ENCODE measurements at regions not wholly inside any gene's neighbourhood (a gene's known extent, or its start where the extent isn't known, plus 50 kb on each side); places are given as distances from the start of the nearest gene placed in this dataset.
"Not testable (repeated sequence)": the region's sequence is repeated elsewhere in the genome, so short reads cannot be mapped to it uniquely, and the experiment has no call there.

- DNase-seq (ENCODE audit: low read depth), result peak; percentile 54
Measured at GRCh38 chr15:84094720-84095119, 140.9 kb upstream of the GOLGA6L4 start.

- not testable (repeated sequence) for DNase-seq (ENCODE audit: low read depth)
Measured at GRCh38 chr15:84097053-84097452, 138.5 kb upstream of the GOLGA6L4 start.

GRCh38 chr15:84098604-84099003, 137.0 kb upstream of the GOLGA6L4 start:
- DNase-seq (ENCODE audit: low read depth), result no peak

GRCh38 chr15:84099181-84099580, 136.4 kb upstream of the GOLGA6L4 start:
- DNase-seq (ENCODE audit: low read depth), result peak; percentile 58

DNA sequence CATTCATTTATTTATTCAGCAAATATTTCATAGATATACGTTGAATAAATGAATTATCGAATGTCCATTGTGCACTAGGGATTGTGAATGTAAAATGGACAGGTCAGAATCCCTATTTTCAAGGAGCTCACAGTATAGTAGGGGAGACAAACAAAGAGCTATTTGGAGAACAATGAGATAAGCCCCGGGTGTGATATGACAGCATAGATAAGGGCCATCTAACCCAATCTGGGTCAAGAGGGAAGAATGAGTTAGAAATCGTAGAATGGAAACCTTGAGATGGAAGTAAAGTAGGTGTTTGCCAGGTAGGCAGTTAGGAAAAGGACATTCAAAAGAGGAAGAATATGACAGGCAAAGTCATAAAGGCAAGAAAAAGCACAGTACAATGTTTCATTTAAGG, 132.2 kb upstream of the GOLGA6L4 start:
- no peak for DNase-seq (ENCODE audit: low read depth)

- no peak for DNase-seq (ENCODE audit: low read depth)
Measured at GRCh38 chr15:84104853-84105252, 130.7 kb upstream of the GOLGA6L4 start.

GRCh38 chr15:84108728-84109127, 126.8 kb upstream of the GOLGA6L4 start:
- peak; percentile 41 for DNase-seq (ENCODE audit: low read depth)

DNA sequence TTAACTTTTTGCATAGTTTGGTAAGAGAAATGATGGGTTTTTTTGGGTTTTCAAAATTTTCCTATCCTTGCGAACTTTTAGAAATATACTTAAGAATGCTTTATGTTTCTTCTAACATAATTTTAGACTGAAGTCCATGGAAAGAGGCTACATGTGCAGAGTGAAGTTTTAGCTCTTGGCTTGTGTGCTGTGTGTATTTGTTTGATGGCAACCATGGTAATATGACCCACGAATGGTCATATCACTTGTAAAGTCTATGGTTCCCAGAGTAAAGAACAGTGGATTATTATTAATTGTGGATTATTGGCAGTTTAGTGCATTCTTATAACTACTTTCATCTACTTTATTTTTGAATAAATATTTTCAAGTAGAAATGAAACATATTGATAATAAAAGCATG, 124.0 kb upstream of the GOLGA6L4 start:
- DNase-seq (ENCODE audit: low read depth), result no peak

- peak; percentile 41 for DNase-seq (ENCODE audit: low read depth)
Measured at GRCh38 chr15:84112025-84112424, 123.5 kb upstream of the GOLGA6L4 start.

DNA sequence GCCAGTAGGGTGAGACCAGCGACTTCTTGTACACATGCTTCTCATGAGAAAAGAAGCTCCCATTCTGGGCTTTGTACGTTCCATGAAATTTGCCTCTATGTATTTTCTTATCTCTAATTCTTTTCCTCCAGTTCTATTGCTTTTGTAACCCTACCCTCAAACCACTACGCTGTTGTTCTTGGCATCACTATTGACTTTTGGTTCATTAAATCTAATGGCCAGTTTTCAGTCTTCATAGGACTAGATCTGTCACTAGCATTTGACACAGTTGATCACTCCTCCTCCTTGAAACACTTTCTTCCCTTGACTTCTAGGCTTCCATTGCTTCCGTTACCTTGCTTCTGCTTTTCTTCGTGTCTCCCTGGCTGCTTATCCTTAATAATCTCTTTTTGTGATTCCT, 121.7 kb upstream of the GOLGA6L4 start:
- DNase-seq (ENCODE audit: low read depth), result no peak

DNA sequence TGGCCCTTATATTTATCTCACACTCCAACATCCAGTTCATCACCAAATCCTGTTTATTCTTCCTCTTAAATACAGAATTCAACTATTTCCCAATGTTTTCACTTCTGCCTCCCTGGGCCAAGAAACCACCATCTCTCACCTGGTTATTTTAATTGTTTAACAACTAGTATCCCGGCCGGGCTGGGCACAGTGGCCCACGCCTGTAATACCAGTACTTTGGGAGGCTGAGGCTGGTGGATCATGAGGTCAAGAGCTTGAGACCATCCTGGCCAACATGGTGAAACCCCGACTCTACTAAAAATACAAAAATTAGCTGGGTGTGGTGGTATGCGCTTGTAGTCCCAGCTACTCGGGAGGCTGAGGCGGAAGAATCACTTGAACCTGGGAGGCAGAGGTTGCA, 120.9 kb upstream of the GOLGA6L4 start:
- not testable (repeated sequence) for DNase-seq (ENCODE audit: low read depth)

DNA sequence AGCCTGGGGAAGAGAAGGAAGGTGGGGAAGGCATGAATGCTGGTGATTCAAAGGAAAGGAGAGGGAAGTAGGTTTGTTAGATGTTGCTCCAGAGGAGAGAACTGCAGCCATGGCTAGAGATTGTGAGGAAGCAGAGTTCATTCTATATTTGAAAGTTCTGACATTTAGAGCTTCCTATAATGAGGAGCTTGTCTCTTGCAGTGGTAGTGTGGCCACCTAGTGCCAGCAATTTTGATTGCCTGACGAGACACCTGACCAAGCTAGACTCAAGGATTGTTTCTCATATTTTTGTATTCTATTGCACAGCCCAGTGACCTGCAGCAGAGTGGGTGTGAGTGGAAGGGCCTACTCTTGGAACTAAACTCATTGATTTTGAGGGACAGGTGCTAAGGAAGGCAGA, 116.2 kb upstream of the GOLGA6L4 start:
- not testable (repeated sequence) for DNase-seq (ENCODE audit: low read depth)

- DNase-seq (ENCODE audit: low read depth), result not testable (repeated sequence)
Measured at GRCh38 chr15:84120903-84121302, 114.7 kb upstream of the GOLGA6L4 start.

DNA sequence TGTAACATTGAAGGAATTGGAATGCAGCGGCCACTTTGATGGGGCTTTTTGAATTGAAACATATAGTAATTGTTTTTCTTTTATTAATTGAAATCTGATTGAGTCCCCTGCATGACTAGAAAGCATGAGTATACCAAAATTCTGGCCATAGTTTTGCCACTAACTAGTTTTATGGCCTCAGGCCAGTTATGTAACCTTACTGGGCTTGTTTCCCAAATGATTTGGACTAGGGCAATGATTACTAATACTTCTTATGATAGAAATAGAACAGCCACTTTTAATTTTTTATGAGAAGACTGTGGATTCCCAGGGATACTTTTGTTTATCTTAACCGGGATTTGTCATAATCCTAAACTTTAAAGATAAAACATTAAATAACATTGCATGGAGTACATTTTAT, 106.9 kb upstream of the GOLGA6L4 start:
- not testable (repeated sequence) for DNase-seq (ENCODE audit: low read depth)

DNA sequence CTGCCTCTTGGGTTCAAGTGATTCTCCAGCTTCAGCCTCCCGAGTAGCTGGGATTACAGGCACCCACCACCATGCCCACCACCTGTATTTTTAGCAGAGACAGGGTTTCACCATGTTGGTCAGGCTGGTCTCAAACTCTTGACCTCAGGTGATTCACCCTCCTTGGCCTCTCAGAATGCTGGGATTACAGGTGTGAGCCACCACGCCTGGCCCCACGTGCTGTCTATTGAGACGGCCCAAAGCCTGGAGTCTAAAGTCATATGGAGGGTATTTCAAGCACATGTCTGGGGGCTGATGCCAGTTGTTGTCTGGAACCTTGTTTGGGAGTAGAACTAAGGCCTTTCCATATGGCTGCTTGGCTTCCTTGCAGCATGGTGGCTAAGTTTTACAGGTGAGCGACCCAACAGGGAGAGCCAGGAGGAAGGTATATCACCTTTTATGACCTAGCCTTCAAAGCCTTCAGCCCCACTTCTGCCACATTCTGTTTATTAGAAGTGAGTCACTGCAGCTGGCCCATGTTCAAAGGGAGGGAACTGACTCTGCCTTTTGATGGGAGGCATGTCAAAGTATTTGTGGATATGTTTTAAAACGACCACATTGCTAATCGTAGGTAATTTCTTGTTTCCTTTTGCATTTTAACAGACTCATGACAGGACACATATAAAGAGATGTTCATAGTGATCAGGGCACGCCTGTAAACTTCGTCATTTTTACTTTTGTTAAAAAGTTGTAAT, 105.3 kb upstream of the GOLGA6L4 start:
- DNase-seq (ENCODE audit: low read depth), result not testable (repeated sequence)

DNA sequence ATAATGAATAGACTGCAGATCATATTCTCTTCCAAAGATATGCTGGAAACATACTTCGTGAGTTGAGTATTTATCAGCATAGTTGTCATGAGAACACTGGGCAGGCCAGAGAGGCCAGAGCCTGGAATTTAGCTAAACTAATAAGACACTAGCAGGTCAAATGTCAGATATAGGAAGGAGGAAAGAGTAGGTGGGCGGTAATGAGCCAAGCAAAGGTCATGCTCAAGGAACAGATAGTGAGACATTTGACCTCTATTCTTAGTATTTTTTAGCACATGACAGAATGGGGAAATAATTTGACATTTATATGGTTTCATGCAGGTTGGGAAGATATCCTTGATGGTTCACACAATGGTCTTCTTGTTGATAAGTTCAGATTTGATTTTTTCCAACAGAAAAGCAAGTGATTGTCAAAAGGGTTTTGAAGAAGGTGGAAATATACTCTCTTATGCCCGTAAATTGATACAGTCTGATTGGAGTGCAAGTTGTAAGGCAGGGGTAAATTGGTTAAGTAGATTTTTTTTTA, 99.6 kb upstream of the GOLGA6L4 start:
- not testable (repeated sequence) for DNase-seq (ENCODE audit: low read depth)

- peak; percentile 78 for DNase-seq (ENCODE audit: low read depth)
Measured at GRCh38 chr15:84142888-84143337, 92.7 kb upstream of the GOLGA6L4 start.

DNA sequence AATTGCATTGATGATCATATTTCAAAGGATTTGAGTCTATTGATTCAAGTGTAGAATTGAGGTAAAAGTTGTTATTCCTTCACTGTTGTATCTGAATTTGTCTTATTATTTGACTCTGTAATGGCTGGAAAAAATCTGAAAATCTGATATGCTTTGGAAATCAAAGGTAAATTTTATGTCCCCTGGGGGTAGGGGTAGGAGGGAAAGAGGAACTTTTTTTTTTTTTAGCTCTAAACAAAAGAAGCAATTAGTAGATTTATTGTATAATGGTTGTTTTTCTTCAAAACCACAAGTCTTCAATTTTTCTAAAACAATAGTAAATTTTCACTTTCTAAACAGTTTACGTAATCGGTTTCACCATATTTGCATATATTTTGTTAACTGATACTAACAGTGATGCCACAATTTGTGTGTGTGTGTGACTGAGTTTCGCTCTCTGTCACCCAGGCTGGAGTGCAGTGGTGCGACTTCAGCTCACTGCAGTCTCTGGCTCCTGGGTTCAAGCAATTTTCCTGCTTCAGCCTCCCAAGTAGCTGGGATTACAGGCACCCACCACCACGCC, 91.7 kb upstream of the GOLGA6L4 start:
- no peak for DNase-seq (ENCODE audit: low read depth)

- DNase-seq (ENCODE audit: low read depth), result not testable (repeated sequence)
Measured at GRCh38 chr15:84144946-84145345, 90.6 kb upstream of the GOLGA6L4 start.

DNA sequence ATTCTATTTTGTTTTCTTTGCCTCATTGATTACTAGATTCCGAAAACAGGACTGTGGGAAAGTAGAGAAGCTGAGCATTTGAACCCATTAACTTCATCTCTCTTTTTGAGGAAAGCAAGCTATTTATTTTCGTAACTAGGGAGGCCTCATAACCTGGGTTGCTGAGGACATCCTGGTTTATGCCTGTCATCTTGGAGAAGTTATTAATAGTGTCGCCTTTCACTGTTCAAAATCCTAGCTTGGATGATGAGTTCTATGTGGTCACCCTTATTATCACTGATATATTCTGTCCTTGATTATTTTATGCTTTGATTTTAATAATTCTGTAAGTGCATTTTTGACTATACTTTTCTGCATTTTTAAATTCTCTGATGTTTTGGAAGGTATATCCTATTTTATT, 89.3 kb upstream of the GOLGA6L4 start:
- not testable (repeated sequence) for DNase-seq (ENCODE audit: low read depth)

GRCh38 chr15:84147307-84147706, 88.3 kb upstream of the GOLGA6L4 start:
- DNase-seq (ENCODE audit: low read depth), result not testable (repeated sequence)

- no peak for DNase-seq (ENCODE audit: low read depth)
Measured at GRCh38 chr15:84151205-84151931, 84.2 kb upstream of the GOLGA6L4 start.
